ENCODE measurements at regions not wholly inside any gene's neighbourhood (a gene's known extent, or its start where the extent isn't known, plus 50 kb on each side); places are given as distances from the start of the nearest gene placed in this dataset.
"Not testable (repeated sequence)": the region's sequence is repeated elsewhere in the genome, so short reads cannot be mapped to it uniquely, and the experiment has no call there.

GRCh38 chr16:62261760-62262159, 225.5 kb upstream of the CDH8 start:
- DNase-seq (ENCODE audit: low read depth, low spot score), result no peak

GRCh38 chr16:62258931-62259435, 222.7 kb upstream of the CDH8 start:
- not testable (repeated sequence) for DNase-seq (ENCODE audit: low read depth, low spot score)

- DNase-seq (ENCODE audit: low read depth, low spot score), result no peak
Observed at GRCh38 chr16:62256406-62256805, 220.2 kb upstream of the CDH8 start.

GRCh38 chr16:62254847-62255246, 218.6 kb upstream of the CDH8 start:
- no peak for DNase-seq (ENCODE audit: low read depth, low spot score)

- no peak for DNase-seq (ENCODE audit: low read depth, low spot score)
Observed at GRCh38 chr16:62254372-62254771, 218.1 kb upstream of the CDH8 start.

GRCh38 chr16:62253966-62254365, 217.7 kb upstream of the CDH8 start:
- DNase-seq (ENCODE audit: low read depth, low spot score), result no peak

GRCh38 chr16:62249069-62249468, 212.8 kb upstream of the CDH8 start:
- no peak for DNase-seq (ENCODE audit: low read depth, low spot score)

- no peak for DNase-seq (ENCODE audit: low read depth, low spot score)
Observed at GRCh38 chr16:62240722-62241121, 204.5 kb upstream of the CDH8 start.

GRCh38 chr16:62225675-62226074, 189.4 kb upstream of the CDH8 start:
- DNase-seq (ENCODE audit: low read depth, low spot score), result peak; percentile 86

- no peak for DNase-seq (ENCODE audit: low read depth, low spot score)
Observed at GRCh38 chr16:62224646-62225209, 188.5 kb upstream of the CDH8 start.

- DNase-seq (ENCODE audit: low read depth, low spot score), result no peak
Observed at GRCh38 chr16:62216837-62217236, 180.6 kb upstream of the CDH8 start.

GRCh38 chr16:62213763-62214162, 177.5 kb upstream of the CDH8 start:
- peak; percentile 27 for DNase-seq (ENCODE audit: low read depth, low spot score)

- DNase-seq (ENCODE audit: low read depth, low spot score), result no peak
Observed at GRCh38 chr16:62208934-62209333, 172.7 kb upstream of the CDH8 start.

GRCh38 chr16:62205459-62205858, 169.2 kb upstream of the CDH8 start:
- DNase-seq (ENCODE audit: low read depth, low spot score), result no peak

GRCh38 chr16:62201911-62202310, 165.7 kb upstream of the CDH8 start:
- DNase-seq (ENCODE audit: low read depth, low spot score), result no peak

GRCh38 chr16:62194828-62195227, 158.6 kb upstream of the CDH8 start:
- no peak for DNase-seq (ENCODE audit: low read depth, low spot score)

- peak; percentile 9 for DNase-seq (ENCODE audit: low read depth, low spot score)
Observed at GRCh38 chr16:62190426-62190825, 154.2 kb upstream of the CDH8 start.

GRCh38 chr16:62177351-62178203, 141.3 kb upstream of the CDH8 start:
- DNase-seq (ENCODE audit: low read depth, low spot score), result no peak

GRCh38 chr16:62170642-62171041, 134.4 kb upstream of the CDH8 start:
- DNase-seq (ENCODE audit: low read depth, low spot score), result no peak

GRCh38 chr16:62167551-62167950, 131.3 kb upstream of the CDH8 start:
- DNase-seq (ENCODE audit: low read depth, low spot score), result no peak

- DNase-seq (ENCODE audit: low read depth, low spot score), result no peak
Observed at GRCh38 chr16:62157544-62157943, 121.3 kb upstream of the CDH8 start.

GRCh38 chr16:62156971-62157370, 120.7 kb upstream of the CDH8 start:
- DNase-seq (ENCODE audit: low read depth, low spot score), result no peak

GRCh38 chr16:62149631-62150030, 113.4 kb upstream of the CDH8 start:
- DNase-seq (ENCODE audit: low read depth, low spot score), result no peak

All from ELF-1 (cell line).